ENCODE measurements at regions not wholly inside any gene's neighbourhood (a gene's known extent, or its start where the extent isn't known, plus 50 kb on each side); places are given as distances from the start of the nearest gene placed in this dataset.

- TF ChIP-seq POLR2A (IDR thresholded peaks at IDR 0.05) (no peak), CTCF (IDR thresholded peaks at IDR 0.05) (no peak)
Measured at GRCh38 chr5:54743997-54744788, 226.6 kb downstream of the SNX18 start.

Measured in lower leg skin (tissue), 3 donors.